NCI-H345 (cell line): ENCODE measurements at regions not wholly inside any gene's neighbourhood (a gene's known extent, or its start where the extent isn't known, plus 50 kb on each side); places are given as distances from the start of the nearest gene placed in this dataset.
A peak's percentile ranks its signal among the peaks of the same experiment; 100 is the strongest.

Experiments
- DNase-seq: peaks from one replicate; lab custom pipeline; 2025; lab: John Stamatoyannopoulos, UW

DNA sequence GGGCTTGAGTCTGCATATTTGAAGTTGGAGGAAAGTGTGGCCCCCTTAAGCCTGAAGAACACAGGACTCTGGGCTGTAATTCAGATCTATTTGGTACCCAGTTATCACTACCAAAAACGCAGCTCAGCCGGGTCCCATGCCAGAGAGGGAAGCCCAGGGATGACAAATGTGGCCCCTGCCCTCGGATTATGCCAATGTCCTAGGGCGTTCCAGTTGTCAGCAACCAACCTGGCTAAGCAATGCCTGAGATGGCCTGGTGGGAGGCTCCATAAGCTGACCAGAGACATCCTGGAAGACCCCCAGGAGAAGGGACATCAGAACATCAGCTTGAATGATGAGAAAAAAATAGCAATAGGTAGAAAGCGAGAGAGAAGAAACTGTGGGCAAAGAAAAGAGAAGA, 79.6 kb upstream of the UQCRFS1 start:
- DNase-seq: no peak

DNA sequence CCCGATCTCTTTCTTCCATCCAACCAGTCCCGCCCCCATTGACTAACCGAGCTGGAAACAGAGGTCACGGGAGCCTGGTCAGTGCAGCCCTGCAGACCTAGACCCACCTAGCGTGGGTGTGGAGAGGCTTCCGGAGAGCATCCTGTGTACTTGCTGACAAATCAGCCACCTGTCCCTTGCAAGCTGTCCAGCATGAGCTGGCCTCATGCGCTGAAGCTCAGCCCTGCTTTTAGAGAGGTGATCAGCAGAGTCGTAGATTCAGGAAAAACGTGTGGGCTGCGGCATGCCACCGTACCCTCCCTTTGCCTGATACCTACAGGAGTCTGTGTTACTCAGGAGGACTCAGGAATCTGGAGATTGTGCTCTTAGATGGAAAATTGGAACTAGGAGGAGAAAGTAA, 80.3 kb upstream of the UQCRFS1 start:
- DNase-seq: no peak

DNA sequence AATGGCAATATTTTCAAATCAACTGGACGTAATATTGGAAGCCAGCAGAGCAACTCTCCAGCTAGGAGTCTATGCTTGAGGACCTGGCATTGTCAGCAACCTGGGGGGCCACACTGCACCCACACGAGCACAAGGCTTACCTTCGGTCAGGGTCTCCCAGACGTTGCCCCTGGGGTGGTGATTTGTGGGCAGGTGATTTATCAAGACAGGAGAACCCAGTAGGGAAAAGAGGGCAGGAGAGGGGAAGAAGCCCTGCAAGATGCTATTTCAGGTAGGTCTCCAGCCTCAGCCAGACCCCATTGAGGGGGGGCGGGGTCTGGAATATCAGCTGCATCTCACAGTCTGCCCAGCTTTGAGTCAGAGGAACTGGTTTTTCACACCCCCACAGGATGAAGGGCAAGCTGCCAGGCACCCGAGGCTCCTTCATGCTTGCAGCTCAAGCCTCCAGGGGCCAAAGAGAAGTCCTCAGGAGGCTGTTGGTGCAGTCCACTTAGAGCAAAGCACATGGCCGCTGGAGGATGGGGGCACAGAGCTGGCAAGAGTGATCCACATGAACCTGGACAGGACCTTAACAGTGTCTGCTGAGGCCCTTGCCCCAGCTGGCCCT, 80.9 kb upstream of the UQCRFS1 start:
- DNase-seq: no peak

DNA sequence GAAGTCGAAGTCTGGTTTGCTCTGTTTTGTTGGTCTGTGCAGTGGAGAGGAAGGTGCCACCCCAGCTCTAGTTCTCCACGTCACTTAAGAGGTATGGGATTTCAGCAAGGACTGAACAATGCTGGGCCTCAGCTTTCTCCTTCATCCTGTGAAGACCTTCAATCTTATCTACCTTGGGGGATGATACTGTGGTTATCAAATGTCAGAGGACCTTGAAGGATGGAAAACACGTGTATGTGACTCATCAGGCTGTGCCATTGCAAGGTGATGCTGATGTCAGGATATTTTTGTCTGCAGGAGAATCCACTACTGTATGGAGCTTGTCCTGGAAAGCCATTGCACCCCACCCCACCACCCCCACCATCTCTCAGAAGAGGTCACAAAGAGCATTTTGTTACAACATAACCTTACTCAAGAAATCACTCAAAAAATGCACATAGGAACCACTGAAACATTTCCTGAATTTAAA, 81.4 kb upstream of the UQCRFS1 start:
- no peak for DNase-seq

DNA sequence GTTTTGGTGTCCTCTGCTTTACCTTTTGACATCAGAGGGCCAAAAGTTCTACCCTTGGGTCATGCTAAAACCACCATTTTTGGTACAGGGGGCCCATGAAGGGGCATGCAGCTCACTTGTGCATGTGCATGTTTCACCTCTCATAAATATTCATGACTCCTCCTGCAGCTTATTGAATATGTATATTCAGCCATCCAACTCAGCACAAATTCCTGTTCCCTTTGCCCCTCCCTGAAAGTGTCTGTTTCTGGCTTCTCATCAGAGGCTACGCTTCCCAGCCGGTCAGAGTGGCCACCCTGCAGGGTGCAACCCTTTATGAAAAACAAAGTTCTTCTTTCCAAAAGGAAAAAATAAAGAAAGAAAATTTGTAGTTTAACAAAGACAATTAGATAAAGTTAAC, 82.3 kb upstream of the UQCRFS1 start:
- DNase-seq: no peak

DNA sequence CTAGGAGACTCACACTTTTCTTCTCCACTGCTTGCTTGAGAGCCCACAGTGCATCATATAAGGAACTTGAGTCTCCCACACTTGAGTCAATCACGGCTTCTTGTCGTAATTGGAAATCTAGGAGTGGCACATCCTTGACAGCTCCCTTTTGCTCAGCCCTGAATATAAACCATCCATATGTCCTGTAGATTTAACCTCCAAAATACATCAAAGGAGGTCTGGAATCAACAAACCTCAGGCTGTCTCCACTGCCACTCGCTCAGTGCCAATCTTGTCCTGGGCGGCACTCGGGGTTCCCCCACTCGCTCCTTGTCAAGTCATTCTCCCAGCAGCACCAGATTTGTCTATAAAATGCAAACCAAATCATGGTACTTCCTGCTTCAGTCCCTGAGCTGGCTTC, 84.4 kb upstream of the UQCRFS1 start:
- no peak for DNase-seq

DNA sequence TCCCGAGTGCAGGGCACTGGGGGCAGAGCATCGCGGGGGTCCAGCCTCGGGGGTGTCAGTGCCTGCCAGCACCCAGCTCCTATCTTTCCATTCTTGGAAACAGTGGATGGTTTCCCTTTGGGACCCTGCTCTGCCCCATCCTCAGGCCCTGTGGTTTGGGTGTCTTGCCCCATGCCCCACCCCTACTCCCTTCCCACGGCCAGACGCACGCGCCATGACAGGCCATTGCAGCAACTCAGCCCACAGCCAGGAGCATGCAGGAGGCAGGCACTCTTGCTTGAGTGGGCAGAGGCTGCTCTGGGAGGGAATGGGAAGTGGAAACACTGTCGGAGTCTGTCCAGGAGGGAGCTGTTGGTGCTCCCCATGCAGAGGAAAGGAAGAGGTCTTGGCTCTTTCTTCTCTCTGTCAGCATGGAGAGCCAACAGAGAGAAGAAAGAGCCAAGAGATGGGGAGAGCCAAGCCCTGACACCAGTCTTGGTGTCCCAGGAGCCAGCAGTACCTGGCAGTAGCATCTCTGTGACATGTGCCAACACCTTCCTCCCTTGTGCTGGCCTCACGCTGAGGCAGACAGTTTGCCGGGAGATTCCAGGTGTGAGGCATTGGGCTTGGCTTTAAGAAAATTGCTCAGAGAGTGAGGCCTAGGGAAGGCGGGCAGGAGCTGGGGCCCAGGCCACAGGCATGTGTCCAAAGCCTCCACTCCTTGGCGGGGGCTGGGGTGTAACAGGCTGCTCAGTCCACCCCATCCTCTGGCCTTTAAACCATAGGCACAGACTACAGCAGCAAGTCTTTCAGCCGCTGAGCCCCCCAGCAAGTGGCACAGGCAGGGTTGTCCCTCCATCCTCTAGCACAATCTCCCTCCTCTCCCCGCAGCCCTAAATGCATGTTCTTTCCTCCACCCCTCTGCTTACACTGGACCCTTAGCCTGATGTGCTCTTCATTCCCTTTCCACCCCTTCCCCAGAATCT, 86.7 kb upstream of the UQCRFS1 start:
- no peak for DNase-seq

DNA sequence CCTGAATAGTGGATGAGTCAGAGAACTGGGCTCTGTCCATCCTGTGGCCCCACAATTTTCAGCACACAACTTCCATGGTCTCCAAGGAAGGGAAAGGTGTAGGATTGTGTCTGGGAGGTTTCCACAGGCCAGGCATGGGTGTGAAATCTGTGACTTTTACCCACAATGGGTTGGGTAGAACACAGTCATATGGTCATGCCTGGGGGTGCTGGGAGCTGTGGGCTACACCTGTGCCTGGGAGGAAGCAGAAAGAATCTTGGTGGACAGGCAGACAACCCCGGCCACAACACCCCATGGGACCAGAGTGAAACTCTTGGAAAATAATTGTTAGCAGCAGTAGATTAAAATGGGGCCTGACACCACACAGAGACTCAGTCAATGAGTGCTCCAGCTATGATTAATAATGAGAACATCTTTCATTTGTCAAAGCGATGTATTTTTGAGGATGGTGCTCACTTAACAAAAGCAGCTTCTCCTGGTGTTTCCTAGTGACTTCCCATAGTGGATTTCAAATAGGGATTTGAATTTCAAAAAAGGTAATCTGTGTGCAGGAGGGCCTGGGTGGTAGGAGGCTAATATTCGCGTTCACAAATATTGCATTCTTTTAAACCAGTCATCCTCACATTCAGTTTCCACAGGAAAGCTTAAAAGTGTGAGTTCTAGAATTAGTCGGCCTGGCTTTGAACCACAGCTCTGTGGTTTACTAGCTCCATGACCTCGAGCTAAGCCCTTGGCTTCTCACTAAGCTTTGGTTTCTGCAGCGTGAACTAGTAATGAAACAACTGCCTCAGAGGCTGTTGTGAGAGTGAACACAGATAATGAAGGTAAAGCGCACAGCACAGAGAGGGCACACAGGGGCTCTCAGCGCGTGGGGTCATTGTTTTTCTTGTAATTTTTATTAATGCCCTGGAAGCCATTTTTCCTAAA, 89.3 kb upstream of the UQCRFS1 start:
- no peak for DNase-seq

DNA sequence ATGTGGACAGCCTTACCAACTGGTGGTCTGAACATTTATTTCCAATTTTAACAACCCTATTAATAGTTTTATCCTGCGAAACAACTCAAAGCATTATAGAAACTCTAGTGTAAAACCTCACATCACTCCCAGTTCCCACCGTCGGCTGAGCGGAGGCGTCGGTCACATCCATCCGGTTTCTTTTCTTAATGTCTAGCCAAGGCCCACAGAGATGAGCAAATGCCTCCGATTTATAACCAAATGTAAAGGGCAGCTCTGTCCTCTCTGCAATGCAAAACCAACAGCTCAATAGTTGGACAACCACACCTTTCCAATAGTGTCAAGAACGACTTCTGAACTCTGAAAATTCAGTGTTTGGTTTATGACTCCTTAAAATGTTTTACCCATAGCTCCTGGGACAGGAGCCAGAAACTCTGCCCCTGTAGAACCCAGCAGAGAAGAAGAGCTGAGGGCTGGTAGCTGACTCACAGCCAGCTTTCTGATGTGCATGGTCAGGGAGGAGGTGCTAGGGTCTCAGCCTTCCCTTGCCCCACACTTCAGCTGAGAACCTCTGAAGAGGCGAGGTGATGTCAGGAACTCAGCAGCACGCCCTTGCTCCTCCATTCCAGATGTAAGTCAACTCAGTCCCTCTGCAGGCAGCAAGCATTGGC, 90.2 kb upstream of the UQCRFS1 start:
- DNase-seq: no peak

DNA sequence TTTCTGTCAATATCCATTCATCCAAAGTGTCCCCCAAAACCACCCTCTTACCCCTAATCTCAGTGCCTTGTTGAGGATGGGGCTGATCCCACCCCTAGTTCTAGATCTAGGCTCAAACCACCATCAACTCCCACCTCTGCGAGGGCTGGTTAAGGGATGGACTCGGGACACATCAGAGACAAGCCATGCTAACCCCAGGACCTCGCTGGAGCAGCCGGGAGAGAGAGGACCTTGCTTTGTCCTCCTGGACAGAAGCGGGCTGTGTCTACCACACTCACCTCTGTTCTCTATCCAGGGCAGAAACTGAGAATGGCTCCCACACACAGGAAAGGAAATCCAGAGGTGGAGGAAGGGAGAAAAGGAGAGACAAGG, 90.8 kb upstream of the UQCRFS1 start:
- DNase-seq: no peak

DNA sequence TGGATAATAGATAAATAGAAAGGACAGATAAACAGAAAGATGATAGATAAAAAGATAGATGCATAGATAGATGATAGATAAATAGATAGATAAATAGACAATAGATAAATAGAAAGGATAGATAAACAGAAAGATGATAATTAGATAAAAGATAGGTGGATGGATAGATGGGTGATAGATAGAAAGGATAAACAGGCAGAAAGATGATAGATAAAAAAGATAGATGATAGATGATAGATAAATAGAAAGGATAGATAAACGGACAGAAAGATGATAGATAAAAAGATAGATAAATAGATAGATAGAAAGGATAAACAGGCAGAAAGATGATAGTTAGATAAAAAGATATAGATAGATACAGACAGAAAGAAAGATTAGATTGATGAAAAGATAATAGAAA, 92.3 kb upstream of the UQCRFS1 start:
- DNase-seq: no peak

DNA sequence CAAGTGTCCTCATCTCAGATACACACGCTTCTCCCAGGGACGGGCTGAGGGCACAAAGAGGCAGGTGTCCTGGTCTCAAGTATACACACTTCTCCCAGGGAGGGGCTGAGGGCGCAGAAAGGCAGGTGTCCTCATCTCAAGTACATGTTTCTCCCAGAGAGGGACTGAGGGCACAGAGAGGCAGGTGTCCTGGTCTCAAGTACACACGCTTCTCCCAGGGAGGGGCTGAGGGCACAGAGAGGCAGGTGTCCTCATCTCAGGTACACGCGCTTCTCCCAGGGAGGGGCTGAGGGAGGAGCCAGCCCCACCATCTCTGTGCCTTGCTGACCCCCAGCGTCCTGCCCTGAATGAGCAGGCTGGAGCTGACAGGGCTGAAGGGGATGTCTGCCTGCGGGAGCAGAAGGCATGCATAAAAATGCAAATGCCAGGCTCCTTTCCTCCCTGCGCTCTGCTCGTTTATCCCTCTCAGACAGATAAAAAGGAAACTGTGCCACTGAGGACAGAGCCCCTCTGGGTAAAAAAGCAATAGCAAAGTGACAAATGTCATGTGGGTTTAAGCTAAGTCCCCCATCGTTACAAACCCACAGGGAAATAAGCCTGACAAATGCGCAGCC, 96.1 kb upstream of the UQCRFS1 start:
- DNase-seq: peak; percentile 99

DNA sequence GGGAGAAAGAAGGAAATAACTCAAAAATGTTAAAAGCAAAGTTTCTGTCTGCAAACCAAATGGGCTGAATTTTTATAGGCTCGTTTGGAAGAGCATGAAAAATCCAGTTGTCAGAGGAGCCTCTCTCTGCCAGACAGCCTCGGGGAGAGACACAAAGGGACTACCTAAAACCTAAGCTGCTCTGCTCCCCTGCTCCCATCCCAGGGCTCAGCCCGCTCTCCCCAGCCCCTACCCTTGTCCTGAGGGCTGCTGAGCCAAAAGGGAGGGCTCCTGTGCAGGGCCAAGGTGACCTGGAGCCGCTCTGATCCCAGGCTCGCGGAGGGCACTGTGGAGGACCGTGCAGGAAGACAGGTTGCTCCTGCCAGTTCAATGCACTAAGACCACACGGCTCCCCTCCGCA, 96.7 kb upstream of the UQCRFS1 start:
- no peak for DNase-seq

DNA sequence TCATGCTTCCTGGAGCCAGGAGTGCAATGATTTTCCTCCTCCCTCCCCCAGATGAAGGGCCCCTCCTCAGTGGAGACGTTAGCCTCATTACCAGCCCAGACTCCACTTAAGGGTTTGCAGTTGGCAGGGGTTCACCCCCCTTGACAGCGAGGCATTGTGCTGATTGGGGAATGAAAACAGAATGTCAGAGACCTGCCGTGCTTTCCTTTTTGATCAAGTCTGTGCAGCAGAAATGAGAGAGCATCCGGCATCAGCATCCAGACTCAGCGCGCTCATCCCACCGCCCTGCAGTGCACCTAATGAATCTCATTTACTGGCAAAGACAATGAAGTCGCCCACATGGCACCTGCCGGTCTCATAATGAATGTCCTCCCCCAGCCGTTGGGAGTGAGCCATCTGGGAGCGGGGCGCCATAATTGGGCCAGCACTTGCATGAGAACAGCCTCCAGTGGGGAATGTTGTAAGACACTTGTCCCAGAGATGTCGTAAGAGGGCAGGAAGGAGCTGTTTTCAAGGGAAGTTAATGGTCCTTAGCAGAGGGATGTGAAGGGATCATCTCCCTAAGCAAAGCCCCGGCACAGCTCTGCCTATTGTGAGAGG, 98.3 kb upstream of the UQCRFS1 start:
- DNase-seq: peak; percentile 98

DNA sequence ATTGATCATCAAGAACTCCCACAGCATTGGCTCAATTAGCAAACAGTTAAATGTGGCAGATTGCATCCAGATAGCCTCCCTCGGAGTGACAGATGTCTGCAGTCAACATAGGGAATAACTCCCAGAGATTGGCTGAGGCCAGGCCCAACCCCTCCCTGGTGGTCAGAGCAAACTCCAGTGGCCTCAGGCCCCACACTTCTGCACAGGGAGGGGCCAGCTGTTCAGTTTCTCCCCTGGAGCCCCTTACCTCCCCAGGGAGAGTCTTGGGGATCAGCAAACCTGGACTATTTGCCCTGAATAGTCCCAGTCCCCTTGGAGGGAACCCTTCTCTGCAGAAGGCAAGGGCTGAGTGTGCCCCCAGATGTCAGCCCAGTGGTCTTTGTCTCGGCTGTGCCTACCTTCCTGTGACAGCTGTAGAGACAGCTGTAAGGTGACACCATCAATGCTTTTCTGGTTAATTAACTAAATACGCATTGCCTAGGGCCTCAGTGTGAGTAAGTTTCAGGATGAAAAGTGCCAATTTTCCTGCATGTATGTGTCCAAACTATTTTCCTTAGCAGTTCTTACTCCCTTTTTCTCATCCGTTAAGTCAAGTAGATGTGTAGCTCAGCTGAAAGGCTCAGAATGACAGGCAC, 102.7 kb upstream of the UQCRFS1 start:
- DNase-seq: peak; percentile 40

DNA sequence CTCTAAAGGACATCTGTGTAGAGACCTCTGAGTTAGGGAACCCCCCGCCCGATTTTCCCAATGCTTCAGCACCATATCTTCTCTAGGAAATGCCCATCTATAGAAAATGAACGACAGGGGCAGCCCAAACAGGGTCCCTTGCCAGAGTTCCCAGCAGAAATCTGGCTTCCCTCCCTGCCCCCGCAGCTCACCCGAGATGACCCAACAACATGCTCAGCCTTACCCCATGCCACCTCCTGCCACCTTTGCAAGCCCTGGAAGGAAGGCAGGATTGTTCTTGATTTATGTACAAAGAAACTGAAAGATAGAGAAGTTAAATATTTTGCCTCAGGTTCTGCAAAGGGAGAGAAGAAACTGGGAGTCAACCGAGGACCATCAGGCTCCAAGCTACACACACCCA, 105.6 kb upstream of the UQCRFS1 start:
- DNase-seq: no peak

DNA sequence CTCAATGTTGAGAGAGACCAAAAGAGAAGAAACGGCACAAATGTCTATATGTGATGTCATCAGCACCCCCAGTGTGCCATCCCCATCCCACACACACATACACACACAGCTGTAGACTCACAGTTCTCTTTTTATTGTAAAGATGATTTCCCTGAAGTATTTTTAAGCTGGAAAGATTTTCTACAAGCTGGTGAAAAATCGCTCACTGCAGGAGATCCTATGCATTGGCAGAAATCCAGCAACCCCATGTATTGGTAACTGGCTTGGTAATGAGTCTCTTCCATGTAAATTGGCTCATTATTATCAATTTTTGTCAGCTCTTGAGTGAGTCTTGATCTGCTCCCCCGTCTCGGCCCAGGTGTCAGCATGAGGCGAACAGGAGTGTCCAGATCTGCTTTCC, 107.1 kb upstream of the UQCRFS1 start:
- peak; percentile 78 for DNase-seq

DNA sequence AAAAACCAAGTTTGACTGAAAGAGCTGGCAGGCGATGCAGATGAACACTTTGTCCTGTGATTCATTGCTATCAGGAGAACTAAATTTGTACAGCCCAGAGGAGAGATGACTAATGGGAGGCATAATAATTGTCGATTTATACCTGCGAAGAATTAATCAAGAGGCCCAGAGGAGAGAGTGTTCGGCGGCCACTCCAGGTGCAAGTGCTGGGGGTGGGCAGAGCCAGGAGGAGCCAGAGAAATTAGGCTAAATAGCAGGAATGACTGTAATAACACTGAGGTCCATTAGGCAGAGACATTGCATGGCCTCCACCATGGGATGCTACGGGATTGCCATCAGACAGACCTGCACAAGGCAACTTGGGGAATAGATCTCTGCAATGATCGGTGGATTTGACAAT, 107.7 kb upstream of the UQCRFS1 start:
- DNase-seq: no peak

DNA sequence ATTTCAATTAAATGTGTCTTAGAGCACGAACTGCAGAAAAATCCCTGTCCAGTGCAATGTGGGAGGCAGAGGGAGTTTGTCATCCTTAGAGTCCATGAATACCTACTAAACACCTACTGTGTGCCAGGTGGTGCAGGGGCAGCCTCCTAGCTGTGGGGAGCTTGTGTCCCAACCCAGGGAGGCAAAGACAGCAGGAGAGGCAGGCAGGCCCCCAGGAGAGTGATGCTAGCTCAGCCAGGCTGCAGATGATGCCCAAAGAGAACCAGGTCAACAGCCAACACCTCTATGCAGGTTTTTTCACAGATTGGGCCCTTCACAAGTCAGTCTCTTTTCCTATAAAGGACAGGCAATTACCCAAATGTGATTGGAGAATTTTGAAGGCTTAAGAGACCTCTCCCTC, 108.2 kb upstream of the UQCRFS1 start:
- DNase-seq: no peak

DNA sequence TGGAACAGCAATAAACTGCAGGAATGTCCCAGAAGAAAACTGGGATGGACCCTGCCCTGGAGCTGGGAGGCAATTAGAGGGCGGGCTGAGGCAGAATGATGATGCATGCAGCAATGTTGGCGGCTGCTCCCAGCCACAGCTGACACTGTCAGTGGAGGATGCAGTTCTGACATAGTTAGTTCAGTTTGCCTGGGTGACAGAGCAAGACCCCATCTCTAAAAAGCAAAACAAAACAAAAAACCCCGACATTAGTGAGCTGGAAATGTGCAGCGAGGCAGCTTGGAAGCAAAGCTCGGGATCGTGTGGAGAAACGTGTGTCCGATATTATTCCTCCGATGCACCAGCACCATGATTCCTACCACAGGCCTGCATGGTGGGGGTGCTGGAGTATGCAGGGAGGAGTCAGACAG, 110.1 kb upstream of the UQCRFS1 start:
- DNase-seq: no peak
